HG02642 (cell line): ENCODE measurements at regions not wholly inside any gene's neighbourhood (a gene's known extent, or its start where the extent isn't known, plus 50 kb on each side); places are given as distances from the start of the nearest gene placed in this dataset.

ENCODE experiments used
- ATAC-seq: cut with Tn5 transposase; IDR thresholded peaks from one replicate; pipeline ENCODE4 v1.9.1; 2021; ENCODE audit warnings: mild to moderate bottlenecking; ENCODE audit not compliant: unreplicated experiment, poor library complexity

DNA sequence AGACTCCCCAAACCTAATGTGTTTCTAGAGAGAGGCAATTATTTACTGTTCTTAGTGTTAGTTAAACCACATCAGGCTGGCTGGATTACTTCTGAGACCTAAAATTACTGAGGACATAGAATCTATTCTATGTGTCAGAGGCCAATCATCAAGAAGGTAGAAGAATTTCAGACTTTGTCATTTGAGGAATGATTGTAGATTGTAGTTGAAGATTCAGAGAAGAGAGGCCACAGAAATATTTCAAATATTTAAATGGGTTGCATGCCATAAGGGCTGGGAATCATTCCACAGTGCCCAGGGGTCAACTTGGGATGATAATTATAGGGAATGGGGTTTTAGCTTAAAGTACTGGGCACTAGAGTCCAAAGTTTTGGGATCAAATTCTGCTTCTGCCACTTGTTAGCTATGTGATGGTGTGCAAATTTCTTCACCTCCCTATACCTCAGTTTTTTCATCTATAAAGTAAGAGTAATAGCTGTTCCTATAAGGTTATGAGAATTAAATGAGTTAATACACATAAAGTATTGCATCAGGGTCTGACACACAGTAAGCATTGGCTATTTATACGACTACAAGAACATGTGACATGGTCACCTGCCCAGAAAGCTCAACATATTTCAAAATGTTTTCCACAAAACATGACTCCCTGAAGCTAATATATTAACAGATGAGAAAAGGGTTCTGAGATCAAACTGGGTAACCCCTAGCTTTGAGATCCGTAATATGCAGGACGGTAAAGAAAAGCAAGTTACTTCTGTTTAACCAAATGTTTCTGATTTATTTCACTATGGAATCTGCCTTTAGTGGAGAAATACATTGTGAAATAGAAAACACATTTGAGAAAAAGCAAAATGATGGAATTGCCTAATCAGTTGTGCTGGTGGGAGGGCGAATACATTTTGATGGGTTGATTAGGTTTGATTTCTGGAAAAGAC, 69.7 kb upstream of the SPAG17 start:
- ATAC-seq, result no peak

DNA sequence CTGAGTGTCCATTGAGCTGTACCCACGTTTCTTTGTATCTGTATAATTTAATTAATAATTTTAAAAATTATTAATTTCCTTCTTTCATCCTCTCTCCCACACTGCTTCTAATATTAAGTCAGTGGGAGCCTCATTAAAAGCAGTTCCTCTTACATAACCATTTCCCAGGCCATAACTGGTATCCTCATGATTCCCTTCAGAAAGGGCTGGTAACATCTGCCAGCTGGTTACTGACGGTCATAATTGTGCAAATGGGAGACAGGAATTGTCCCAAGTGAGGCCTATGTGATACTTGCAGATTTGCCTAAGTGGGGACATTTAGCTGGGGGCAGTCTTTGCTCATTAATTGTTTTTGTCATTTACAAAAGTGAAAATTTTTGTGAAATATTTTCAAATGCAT, 69.0 kb upstream of the SPAG17 start:
- no peak for ATAC-seq

DNA sequence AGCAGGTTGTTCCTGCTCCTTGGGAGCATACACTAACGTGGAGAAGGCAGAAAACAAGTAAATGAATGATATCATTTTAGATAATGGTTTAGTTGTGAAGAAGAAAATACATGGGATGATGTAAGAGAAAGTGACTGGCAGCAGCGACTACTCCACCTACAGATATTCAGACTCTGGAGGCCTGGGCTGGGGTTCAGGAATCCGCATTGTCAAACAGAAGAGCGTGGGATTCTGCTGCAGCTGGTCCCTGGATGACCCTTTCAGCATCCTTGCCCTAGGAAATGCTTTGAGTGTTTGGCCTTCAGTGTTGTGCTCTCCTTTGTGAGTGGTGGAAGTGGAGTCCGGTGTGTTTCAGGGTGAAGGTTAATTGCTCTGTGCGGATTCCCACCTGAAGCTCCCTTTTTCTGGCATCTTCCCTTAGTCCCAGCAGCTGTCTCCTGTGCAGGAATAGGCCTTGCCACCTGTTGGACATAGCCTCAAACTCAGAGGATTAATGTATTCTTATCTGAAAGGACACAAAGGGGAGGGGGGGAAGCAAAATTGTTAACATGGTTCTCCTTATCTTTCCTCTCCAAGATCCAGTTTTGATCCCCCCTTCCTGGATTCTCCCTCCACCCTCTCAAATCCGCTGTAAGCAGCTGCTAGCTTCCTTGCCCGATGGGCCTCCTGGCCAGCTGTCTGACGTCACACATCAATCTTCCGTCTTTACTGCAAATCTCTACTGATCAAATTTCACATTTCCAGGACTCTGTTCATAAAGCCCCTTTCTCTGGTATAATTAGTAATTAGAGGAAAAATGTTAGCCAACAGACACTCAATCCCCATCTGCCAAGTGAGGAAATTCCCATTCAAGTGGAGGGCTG, 68.3 kb upstream of the SPAG17 start:
- no peak for ATAC-seq

DNA sequence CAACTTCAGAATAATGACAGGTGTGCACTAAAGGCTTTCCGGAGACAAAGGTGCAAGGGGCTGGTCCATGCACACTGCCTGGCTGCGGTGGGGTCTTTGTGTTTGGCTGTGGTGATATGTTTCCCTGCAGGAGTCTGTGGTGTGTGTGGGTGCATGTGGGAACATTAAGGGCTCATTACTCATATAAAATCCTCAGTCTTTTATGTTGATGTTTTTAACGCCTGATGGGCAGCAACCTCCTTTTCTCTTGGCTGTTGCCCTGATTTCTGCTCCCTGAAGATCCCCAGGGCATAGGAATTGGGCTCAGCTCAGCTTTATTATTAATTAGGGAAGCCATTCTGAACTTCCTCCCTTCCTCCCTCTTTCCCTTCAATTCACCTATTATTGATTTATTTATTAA, 67.6 kb upstream of the SPAG17 start:
- no peak for ATAC-seq

DNA sequence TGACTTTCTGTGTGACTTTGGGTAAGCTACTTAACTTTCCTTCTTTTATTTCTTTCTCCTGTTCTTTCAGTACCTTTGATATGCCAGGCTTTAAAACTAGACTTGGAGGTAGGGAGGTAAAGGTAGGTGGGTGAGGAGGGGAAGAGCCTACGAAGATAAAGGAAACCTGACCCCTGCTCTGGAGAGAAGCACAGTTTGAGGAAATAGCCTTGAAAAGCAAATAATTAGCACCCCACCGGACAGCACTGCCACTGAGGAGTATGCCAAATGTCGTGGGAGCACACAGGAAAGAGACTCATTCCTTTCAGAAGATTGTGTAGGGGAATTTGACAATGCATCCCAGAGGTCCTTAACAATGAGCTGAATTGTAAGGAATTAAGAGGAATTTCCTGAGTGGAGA, 65.2 kb upstream of the SPAG17 start:
- ATAC-seq, result no peak

DNA sequence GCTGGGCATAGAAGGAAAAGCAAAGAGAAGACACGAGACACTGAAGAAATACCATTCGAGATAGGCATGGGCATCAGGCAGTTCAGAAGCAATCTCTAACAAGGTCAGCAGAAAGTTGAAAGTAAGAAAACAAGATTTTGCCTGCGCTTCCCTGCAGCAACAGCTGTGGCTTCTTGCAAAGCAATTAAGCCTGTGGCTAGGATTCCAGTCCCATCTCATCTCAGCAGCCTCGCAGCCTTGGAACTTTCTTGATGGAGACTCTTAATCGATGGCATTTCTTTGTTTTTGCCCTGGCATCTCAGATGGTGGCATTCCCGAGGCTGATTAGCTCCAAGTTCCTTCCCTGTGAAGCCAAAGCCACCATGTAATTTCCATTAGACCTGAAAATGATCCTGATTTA, 64.6 kb upstream of the SPAG17 start:
- no peak for ATAC-seq

DNA sequence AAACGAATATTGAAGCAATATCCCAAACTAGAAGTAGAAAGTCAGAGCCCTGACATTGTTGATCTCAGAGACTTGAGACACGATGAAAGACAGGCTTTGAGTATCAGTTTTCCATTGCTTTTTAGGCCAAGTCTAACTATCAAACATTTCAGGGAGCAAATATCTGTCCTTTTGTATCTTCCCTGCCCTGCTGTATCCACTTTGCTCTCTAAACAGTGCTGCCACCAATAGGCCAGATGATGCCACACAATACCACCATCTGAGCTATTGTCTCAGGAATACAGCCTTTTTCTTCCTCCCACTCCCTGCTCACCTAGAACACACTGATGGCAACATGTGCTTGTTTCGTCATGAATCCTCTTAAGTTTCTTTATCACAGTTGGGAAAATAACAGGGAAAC, 62.6 kb upstream of the SPAG17 start:
- no peak for ATAC-seq

DNA sequence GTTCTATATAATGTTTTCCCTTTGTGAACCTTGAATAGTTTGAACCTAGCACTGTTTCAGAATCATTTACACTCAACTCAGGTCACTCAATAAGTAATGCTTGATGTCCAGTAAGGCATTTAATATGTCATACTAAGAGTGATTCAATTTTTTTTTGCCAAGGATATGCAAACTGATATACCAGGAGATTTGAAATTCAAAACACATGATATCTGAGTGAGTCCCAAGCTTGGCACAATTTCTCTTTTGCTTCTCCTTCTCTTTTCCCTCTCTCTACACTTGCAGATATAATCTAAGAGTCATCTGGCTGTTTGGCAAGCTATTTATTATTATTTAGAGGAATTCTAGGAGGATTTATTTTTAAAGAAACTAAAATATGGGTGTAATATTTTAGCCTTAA, 61.6 kb upstream of the SPAG17 start:
- no peak for ATAC-seq

DNA sequence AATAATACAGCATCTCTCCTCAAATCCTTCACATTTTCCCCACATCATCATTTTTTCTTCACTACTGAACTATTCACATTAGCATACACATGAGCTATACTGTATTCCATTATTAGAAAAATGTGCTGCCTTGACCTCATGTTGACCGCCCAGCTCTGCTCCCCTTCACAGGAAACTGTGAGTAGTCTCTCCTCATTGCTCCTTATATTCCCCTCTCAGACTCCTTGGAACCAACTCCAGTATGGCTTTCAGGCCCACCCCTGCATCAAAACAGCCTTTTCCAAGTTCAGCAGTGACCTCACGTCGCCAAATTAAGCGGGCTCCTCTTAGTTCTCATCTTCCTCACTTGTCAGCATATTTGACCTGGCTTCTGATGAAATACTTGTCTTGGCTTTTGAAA, 59.2 kb upstream of the SPAG17 start:
- ATAC-seq, result no peak

DNA sequence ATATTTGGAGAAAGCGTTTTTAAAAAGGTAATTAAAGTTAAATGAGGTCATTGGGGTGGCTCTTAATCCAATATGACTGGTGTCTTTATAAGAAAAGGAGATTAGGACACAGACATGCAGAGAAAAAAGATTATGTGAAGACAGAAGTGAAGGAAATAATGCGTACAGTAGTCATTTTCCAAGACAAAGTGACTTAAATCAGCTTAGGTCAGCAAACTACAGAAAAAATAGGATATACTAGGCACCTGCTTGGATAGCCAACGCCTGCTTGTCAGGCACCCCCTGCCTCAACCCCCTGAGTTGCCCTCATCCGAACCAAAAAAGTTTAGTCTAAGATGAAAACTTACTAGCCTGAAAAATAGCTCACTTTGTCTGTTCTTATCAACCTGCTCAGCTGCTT, 58.2 kb upstream of the SPAG17 start:
- no peak for ATAC-seq
